ENCODE measurements at regions not wholly inside any gene's neighbourhood (a gene's known extent, or its start where the extent isn't known, plus 50 kb on each side); places are given as distances from the start of the nearest gene placed in this dataset.
A peak's percentile ranks its signal among the peaks of the same experiment; 100 is the strongest.
"Not testable (repeated sequence)": the region's sequence is repeated elsewhere in the genome, so short reads cannot be mapped to it uniquely, and the experiment has no call there.

DNA sequence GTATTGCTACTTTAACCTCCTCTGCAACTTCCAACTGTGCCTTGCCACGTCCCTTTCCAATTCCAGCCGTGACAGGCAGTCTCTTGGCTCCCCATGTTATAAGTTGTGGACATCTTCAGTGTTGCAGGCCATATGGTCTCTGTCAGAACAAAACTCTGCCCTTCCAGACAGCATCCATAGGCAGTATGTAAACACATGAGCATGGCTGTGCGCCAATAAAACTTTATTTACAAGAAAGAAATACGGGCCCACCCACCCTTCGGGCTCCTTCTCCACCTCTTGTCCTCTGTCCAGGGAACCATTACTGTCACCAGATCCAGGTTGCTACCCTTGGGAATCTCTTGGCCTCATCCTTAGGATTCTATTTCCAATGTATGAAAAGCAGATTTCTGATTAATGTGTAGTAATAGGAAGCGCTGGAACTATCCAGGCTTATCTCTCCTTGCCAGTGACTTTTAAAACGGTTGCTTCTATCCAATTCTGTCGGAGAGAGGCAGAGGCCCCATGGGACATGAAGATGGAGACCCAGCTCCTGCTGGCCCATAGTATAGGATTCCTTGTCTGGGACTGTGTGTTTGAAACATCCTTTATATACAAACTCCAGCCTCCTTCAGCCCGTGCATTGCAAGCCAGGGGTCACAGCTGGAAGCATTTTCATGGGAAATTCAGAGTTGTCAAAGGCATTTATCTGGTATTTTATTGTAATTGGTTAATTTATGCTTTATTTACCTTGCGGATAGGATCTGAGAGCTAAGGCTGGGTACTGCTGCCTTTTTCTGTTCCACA lies 114.4 kb downstream of the ZNF664 start:
- WGBS, 10 experiments: 19 to 90% (median 61%) methylated on average over 2 to 6 of the region's 10 CpGs
- H3K27ac ChIP-seq: peak overlapping the region in 1 of 2 donors; percentile 21
- in situ Hi-C loops (cut with MboI; ENCODE audit: low pct_unique_long_range_greater_than_20kb in 2 of 9, low sequenced_read_pairs in 9 of 9, unreplicated experiment in 9 of 9): no loop called here
- H3K4me3 ChIP-seq: no peak overlapping the region
- peak in 6 of 8 experiments; percentile 33 to 81 (median 65) for ATAC-seq (replicated peaks in 6 of 8)
- H3K4me1 ChIP-seq (replicated peaks in 1 of 2): peaks cover 25% of the 10 kb centered on the region in 2 donors

DNA sequence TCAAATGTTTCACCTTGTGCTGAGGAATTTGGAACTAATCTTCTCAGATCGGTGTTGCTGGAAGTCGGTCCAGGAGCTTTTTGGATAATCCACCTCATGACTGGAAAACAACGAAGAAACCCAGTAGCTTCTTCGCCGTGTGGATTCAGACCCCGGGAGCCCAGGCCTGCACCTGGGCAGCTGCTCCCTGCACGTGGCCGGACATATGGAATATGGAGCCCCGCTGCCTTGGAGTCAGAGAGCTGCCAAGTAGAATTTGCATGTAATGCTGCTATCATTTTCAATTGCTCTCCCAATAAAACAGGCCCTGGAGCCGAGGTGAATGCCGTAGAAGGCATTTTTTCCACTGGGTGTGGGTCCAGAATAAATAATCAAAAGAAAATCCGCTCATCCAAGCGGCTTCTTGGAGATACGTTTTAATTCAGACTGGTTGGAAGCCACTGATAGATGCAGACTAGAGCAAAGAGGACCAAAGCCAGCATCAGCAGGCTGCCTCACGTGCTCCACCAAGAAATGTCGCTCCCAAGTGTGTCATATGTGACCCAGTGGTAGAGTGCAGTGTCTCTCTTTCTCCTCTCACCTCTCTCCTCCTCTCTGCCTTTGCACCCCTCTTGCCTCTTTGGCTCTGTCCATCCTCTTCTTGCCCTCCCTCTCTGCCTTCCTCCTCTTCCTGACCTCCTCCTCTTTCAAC lies 115.3 kb downstream of the ZNF664 start:
- WGBS, 10 experiments: 20 to 86% (median 75%) methylated on average over 4 to 10 of the region's 16 CpGs; no CpG with 5 or more reads in 2 of the 10 experiments
- peak in 3 of 8 experiments; percentile 9 to 70 (median 25) for ATAC-seq (replicated peaks in 6 of 8)
- Histone ChIP-seq H3K4me3 (no peak overlapping the region), H3K4me1 (replicated peaks in 1 of 2) (peaks cover 20 to 21% of the 10 kb centered on the region in 2 donors), H3K27ac (peak overlapping the region in 1 of 2 donors; percentile 23)
- in situ Hi-C loops (cut with MboI; ENCODE audit: low pct_unique_long_range_greater_than_20kb in 2 of 9, low sequenced_read_pairs in 9 of 9, unreplicated experiment in 9 of 9): no loop called here

DNA sequence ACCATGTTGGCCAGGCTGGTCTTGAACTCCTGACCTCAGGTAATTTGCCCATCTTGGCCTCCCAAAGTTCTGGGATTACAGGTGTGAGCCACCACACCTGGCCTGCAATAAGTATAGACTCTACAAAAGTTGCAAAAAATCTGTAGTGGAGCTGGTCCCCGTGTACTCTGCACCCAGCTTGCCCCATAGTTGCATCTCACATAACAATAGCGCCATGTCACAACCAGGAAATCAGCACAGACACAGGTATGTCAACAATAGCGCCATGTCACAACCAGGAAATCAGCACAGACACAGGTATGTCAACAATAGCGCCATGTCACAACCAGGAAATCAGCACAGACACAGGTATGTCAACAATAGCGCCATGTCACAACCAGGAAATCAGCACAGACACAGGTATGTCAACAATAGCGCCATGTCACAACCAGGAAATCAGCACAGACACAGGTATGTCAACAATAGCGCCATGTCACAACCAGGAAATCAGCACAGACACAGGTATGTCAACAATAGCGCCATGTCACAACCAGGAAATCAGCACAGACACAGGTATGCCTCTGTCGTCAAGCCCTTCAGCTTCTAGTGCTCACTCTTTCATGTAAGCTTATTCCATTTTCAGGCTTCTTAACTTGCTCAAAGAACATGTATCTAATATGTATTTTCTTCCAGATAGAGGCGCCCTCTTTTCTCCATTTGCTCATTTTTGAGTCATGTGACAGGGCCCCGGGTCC lies 116.3 kb downstream of the ZNF664 start:
- H3K27ac ChIP-seq: not testable (repeated sequence)
- WGBS, 10 experiments: 0 to 100% (median 90%) methylated on average over 1 to 2 of the region's 11 CpGs; no CpG with 5 or more reads in 5 of the 10 experiments

DNA sequence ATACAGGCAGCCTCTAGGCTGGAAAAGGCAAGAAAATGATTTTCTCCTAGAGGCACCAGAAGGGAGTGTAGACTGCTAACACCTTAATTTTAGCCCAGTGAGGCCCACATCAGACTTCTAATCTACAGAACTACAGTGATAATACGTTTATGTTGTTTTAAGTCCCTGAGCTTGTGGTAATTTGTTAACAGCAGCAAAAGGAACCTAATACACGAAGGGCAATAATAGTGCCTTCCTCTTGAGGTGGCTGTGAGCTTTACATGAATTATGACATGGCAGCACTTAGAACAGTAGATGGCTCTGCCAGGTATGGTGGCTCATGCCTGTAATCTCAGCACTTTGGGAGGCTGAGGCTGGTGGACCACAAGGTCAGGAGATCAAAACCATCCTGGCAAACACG lies 118.8 kb downstream of the ZNF664 start:
- Histone ChIP-seq H3K4me3 (no peak overlapping the region), H3K4me1 (replicated peaks in 1 of 2) (peaks cover 17 to 18% of the 10 kb centered on the region in 2 donors), H3K27ac (no peak overlapping the region)
- ATAC-seq (replicated peaks in 6 of 8): no peak
- 57 to 100% (median 81%) methylated on average over 1 to 3 of the region's 3 CpGs; no CpG with 5 or more reads in 2 of the 10 experiments for WGBS, 10 experiments
- in situ Hi-C loops (cut with MboI; ENCODE audit: low pct_unique_long_range_greater_than_20kb in 2 of 9, low sequenced_read_pairs in 9 of 9, unreplicated experiment in 9 of 9): no loop called here

More for the DNA sequence above, 116.3 kb downstream of the ZNF664 start:
- ATAC-seq (replicated peaks in 6 of 8); H3K4me3 ChIP-seq; in situ Hi-C loops (cut with MboI; ENCODE audit: low pct_unique_long_range_greater_than_20kb in 2 of 9, low sequenced_read_pairs in 9 of 9, unreplicated experiment in 9 of 9): not testable (repeated sequence)
- H3K4me1 ChIP-seq (replicated peaks in 1 of 2): peaks cover 20 to 21% of the 10 kb centered on the region in 2 donors

DNA sequence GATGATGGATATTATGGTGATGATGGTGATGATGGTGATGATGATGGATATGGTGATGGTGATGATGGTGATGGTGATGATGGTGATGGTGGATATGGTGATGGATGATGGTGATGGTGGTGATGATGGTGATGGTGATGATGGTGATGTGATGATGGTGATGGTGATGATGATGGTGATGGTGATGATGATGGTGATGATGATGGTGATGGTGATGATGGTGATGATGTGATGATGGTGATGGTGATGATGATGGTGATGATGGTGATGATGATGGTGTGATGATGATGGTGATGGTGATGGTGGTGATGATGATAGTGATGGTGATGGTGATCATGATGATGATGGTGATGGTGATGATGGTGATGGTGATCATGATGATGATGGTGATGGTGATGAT lies 119.5 kb downstream of the ZNF664 start:
- ATAC-seq (replicated peaks in 6 of 8); in situ Hi-C loops (cut with MboI; ENCODE audit: low pct_unique_long_range_greater_than_20kb in 2 of 9, low sequenced_read_pairs in 9 of 9, unreplicated experiment in 9 of 9); H3K4me3 ChIP-seq; H3K27ac ChIP-seq: not testable (repeated sequence)
- H3K4me1 ChIP-seq (replicated peaks in 1 of 2): peaks cover 12 to 13% of the 10 kb centered on the region in 2 donors

DNA sequence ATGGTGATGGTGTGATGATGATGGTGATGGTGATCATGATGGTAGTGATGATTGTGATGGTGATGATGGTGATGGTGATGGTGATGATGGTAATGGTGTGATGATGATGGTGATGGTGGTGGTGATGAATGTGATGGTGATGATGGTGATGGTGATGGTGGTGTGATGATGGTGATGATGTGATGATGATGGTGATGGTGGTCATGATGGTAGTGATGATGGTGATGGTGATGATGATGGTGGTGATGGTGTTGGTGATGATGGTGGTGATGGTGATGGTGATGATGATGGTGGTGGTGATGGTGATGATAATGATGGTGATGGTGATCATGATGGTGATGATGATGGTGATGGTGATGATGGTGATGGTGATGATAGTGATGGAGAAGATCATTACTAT lies 120.3 kb downstream of the ZNF664 start:
- in situ Hi-C loops (cut with MboI; ENCODE audit: low pct_unique_long_range_greater_than_20kb in 2 of 9, low sequenced_read_pairs in 9 of 9, unreplicated experiment in 9 of 9): no loop called here
- Histone ChIP-seq H3K4me3 (no peak overlapping the region), H3K4me1 (replicated peaks in 1 of 2) (peaks cover 12% of the 10 kb centered on the region in 2 donors), H3K27ac (no peak overlapping the region)
- no peak for ATAC-seq (replicated peaks in 6 of 8)

DNA sequence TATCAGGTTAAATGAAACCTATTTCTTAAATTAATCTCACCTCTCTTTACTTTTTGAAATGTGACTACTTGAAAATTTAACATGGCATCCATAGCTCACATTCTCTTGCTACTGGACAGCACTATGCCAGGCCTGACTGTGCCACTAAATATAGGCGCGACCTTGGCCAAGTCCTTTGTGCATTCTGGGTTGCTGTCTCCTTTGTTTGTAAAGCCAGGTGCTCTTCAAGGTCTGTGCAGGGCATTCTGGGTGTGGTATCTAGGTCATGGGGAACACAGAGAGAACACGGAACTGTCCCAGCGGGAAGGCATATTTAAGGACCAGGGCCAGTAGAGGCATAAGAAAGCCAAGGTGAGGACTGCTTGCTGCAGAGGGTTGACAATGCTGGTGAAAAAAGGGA lies 121.2 kb downstream of the ZNF664 start:
- no peak overlapping the region for H3K27ac ChIP-seq
- no peak for ATAC-seq (replicated peaks in 6 of 8)
- WGBS, 10 experiments: 80 to 100% (median 100%) methylated on average over 1 to 4 of the region's 4 CpGs; no CpG with 5 or more reads in 1 of the 10 experiments
- in situ Hi-C loops (cut with MboI; ENCODE audit: low pct_unique_long_range_greater_than_20kb in 2 of 9, low sequenced_read_pairs in 9 of 9, unreplicated experiment in 9 of 9): no loop called here
- H3K4me1 ChIP-seq (replicated peaks in 1 of 2): peaks cover 16 to 18% of the 10 kb centered on the region in 2 donors
- H3K4me3 ChIP-seq: no peak overlapping the region

DNA sequence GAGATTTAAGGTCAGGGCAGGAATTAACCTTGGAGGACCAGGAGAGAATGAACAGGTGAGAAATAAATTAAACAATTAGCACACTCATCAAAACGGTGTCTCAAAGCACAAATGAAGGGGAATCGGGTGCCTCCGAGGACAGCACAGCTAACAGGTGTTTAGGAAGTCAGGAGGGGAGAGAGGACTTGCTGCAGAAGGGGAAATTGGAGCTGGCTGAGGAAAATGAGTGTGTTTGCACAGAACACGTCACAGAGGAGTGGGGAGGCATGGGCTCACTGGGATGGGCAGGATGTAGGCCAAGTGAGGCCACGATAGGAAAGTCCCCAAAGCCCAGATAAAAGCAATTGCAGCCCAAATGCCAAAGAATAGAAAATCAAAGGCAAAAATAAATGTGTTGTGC lies 121.7 kb downstream of the ZNF664 start:
- in situ Hi-C loops (cut with MboI; ENCODE audit: low pct_unique_long_range_greater_than_20kb in 2 of 9, low sequenced_read_pairs in 9 of 9, unreplicated experiment in 9 of 9): no loop called here
- ATAC-seq (replicated peaks in 6 of 8): no peak
- Histone ChIP-seq H3K27ac (no peak overlapping the region), H3K4me3 (no peak overlapping the region), H3K4me1 (replicated peaks in 1 of 2) (peaks cover 19 to 23% of the 10 kb centered on the region in 2 donors)
- 30 to 76% (median 51%) methylated on average over 1 to 5 of the region's 5 CpGs; no CpG with 5 or more reads in 2 of the 10 experiments for WGBS, 10 experiments

DNA sequence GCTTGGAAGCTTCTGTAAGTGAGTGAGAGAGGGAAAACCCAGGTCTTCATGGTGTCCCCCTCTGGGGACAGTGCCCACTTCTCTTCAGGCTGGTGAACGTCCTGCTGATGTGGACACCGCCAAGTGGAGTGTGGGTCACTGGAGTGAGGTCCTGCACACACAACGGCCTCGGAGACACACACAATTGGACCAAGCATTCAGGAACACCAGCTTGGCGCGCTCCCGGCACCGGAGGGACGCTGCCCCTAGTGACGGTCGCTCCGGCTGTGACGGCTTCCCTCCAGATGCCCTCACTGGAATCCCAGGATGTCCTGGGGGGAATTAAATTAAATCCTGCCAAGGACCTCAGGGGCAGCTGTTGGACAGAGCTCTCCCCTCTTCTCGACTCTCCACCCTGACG lies 123.1 kb downstream of the ZNF664 start:
- Histone ChIP-seq H3K4me1 (replicated peaks in 1 of 2) (peaks cover 19 to 24% of the 10 kb centered on the region in 2 donors), H3K4me3 (no peak overlapping the region), H3K27ac (no peak overlapping the region)
- 80 to 100% (median 87%) methylated on average over 1 to 6 of the region's 15 CpGs; no CpG with 5 or more reads in 4 of the 10 experiments for WGBS, 10 experiments
- no peak for ATAC-seq (replicated peaks in 6 of 8)
- in situ Hi-C loops (cut with MboI; ENCODE audit: low pct_unique_long_range_greater_than_20kb in 2 of 9, low sequenced_read_pairs in 9 of 9, unreplicated experiment in 9 of 9): no loop called here

DNA sequence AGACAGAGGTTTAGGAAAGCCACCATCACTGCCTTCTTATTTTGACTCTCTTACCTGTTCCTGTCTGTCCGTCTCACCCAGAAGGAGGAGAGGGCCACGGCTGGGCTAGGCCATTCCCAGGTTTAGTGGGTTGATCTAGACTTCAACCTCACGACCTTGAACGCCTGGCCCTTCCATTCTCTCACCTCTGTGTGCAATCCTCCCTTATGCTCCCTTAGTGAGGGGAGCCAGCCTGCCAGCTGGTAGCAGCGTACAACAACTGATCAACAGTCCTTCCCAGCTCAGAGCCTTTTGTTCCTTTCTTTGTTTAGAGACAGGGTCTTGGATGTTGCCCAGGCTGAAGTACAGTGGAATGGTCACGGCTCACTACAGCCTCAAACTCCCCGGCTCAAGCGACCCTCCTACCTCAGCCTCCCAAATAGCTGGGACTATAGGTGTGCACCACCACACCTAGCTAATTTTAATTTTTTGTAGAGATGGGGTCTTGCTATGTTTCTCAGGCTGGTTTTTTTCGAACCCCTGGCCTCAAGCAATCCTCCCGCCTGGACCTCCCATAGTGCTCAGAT lies 123.9 kb downstream of the ZNF664 start:
- 0 to 100% (median 90%) methylated on average over 1 to 8 of the region's 10 CpGs; no CpG with 5 or more reads in 1 of the 10 experiments for WGBS, 10 experiments

DNA sequence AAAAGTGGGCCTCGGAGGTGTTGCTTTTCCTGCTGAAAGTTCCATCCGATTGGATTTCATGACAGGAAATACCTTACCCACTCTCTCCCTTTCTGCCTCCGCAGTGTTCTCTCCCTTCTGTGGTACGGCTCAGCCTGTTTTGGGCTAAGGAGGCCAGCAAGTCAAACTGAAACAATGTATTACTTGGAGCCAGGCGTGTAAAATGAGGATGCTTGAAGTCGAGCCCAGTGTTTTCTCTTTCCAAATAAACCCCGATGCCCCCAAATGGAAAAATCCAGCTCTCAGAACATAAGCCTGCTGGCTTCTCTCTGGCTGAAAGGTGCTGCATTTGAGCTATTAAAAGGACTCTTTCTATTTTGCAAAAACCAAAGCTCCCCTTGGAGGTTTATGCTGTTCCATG lies 124.7 kb downstream of the ZNF664 start:
- in situ Hi-C loops (cut with MboI; ENCODE audit: low pct_unique_long_range_greater_than_20kb in 2 of 9, low sequenced_read_pairs in 9 of 9, unreplicated experiment in 9 of 9): no loop called here
- Histone ChIP-seq H3K4me3 (no peak overlapping the region), H3K27ac (no peak overlapping the region), H3K4me1 (replicated peaks in 1 of 2) (peaks cover 19 to 24% of the 10 kb centered on the region in 2 donors)
- WGBS, 10 experiments: 11 to 86% (median 70%) methylated on average over 1 to 6 of the region's 7 CpGs; no CpG with 5 or more reads in 1 of the 10 experiments
- no peak for ATAC-seq (replicated peaks in 6 of 8)

More for the DNA sequence above, 123.9 kb downstream of the ZNF664 start:
- in situ Hi-C loops (cut with MboI; ENCODE audit: low pct_unique_long_range_greater_than_20kb in 2 of 9, low sequenced_read_pairs in 9 of 9, unreplicated experiment in 9 of 9): no loop called here
- H3K27ac ChIP-seq: no peak overlapping the region
- no peak for ATAC-seq (replicated peaks in 6 of 8)
- peaks cover 19 to 24% of the 10 kb centered on the region in 2 donors for H3K4me1 ChIP-seq (replicated peaks in 1 of 2)
- no peak overlapping the region for H3K4me3 ChIP-seq

DNA sequence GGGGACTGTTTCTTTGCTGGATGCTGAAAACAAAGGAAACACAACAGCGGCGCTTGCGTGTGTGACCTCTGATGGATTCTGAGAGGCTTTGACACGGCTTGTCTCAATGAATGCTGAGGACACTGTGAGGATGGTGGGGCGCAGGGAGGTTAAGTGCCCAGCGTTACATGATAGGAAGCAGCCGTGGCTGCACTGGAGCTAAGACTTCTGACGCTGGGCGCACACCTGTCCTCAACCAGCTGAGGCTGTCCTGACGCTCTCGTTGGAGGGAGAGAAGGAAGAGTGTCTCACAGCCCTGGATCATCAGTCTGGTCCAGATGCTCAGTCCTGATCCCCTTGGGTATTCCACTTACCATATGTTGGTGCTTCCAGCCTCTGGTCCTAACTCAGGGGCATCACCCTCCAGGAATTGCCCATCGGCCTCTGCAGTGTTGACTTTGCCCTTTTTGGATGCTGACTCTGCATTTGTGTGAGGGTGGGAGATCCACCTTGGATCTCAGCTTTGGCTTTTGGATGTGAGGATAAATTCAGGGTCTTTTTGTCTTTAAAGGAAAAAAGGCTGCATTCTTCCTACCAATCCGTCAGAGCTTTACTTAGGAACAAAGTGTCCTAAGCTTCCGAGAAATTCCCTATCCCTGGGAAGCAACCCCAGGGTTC lies 125.2 kb downstream of the ZNF664 start:
- H3K27ac ChIP-seq: peak overlapping the region in 1 of 2 donors; percentile 62
- 53 to 83% (median 64%) methylated on average over 1 to 10 of the region's 14 CpGs; no CpG with 5 or more reads in 1 of the 10 experiments for WGBS, 10 experiments
- H3K4me1 ChIP-seq (replicated peaks in 1 of 2): peaks cover 19 to 24% of the 10 kb centered on the region in 2 donors
- ATAC-seq (replicated peaks in 6 of 8): peak in 5 of 8 experiments; percentile 25 to 46 (median 31)
- no peak overlapping the region for H3K4me3 ChIP-seq
- in situ Hi-C loops (cut with MboI; ENCODE audit: low pct_unique_long_range_greater_than_20kb in 2 of 9, low sequenced_read_pairs in 9 of 9, unreplicated experiment in 9 of 9): no loop called here

All from motor neuron (in vitro differentiated cells).